ENCODE measurements at regions not wholly inside any gene's neighbourhood (a gene's known extent, or its start where the extent isn't known, plus 50 kb on each side); places are given as distances from the start of the nearest gene placed in this dataset.

- TF ChIP-seq STAT6 (CRISPR knock-in tag; conservative IDR thresholded peaks at IDR 0.05; ENCODE audit: low read depth) (no peak), ZNF512 (CRISPR knock-in tag; IDR thresholded peaks at IDR 0.05; ENCODE audit: borderline replicate concordance) (no peak), GABPB1 (CRISPR knock-in tag; IDR thresholded peaks at IDR 0.05) (no peak), CBFB (CRISPR knock-in tag; IDR thresholded peaks at IDR 0.05; ENCODE audit: low read depth) (no peak), JUN (CRISPR knock-in tag; IDR thresholded peaks at IDR 0.05) (no peak), ATF3 (CRISPR knock-in tag; conservative IDR thresholded peaks at IDR 0.05) (no peak)
These were observed 61.3 kb upstream of the DBX1 start (continued) for GRCh38 chr11:20221566-20221965.

- Mint-ChIP-seq H3K27me3 (ENCODE audit: low read depth) (peaks cover 58% of the 10 kb centered on the region), H3K27ac (no peak overlapping the region), H3K9me3 (no peaks in the 10 kb centered on the region), H3K4me1 (peaks cover 8% of the 10 kb centered on the region), H3K4me3 (no peak overlapping the region), H3K36me3 (no peaks in the 10 kb centered on the region)
- ChIA-PET POLR2A (no interaction called here), CTCF (interaction anchor here (1.0 to 1.4 kb wide), 3 partner anchors 81 to 260 kb away, joined by 3 read pairs; no protein-coding TSS in a partner anchor)
- ATAC-seq: no peak
- no peak for TF ChIP-seq ARID4B (CRISPR knock-in tag; IDR thresholded peaks at IDR 0.05; ENCODE audit: borderline replicate concordance)
- TF ChIP-seq NFYB (CRISPR knock-in tag; conservative IDR thresholded peaks at IDR 0.05; ENCODE audit: low read depth): no peak
- no peak for TF ChIP-seq ZBTB43 (CRISPR knock-in tag; IDR thresholded peaks at IDR 0.05)
- TF ChIP-seq ZNF138 (CRISPR knock-in tag; conservative IDR thresholded peaks at IDR 0.05): no peak
- no peak for TF ChIP-seq ELF4 (CRISPR knock-in tag; IDR thresholded peaks at IDR 0.05; ENCODE audit: low read depth)
- TF ChIP-seq, protein P1, sequence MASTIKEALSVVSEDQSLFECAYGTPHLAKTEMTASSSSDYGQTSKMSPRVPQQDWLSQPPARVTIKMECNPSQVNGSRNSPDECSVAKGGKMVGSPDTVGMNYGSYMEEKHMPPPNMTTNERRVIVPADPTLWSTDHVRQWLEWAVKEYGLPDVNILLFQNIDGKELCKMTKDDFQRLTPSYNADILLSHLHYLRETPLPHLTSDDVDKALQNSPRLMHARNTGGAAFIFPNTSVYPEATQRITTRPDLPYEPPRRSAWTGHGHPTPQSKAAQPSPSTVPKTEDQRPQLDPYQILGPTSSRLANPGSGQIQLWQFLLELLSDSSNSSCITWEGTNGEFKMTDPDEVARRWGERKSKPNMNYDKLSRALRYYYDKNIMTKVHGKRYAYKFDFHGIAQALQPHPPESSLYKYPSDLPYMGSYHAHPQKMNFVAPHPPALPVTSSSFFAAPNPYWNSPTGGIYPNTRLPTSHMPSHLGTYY (CRISPR knock-in tag; IDR thresholded peaks at IDR 0.05): no peak
- no peak for TF ChIP-seq TCF7 (CRISPR knock-in tag; IDR thresholded peaks at IDR 0.05; ENCODE audit: low read depth)
- no peak for DNase-seq (ENCODE audit: low spot score)
These were observed 53.5 kb upstream of the DBX1 start for GRCh38 chr11:20213790-20214189.

All from WTC11 (cell line).